ENCODE measurements at regions not wholly inside any gene's neighbourhood (a gene's known extent, or its start where the extent isn't known, plus 50 kb on each side); places are given as distances from the start of the nearest gene placed in this dataset.

GRCh38 chr18:28786926-28787325 lies 610.0 kb upstream of the CDH2 start:
- TF ChIP-seq, protein P1, sequence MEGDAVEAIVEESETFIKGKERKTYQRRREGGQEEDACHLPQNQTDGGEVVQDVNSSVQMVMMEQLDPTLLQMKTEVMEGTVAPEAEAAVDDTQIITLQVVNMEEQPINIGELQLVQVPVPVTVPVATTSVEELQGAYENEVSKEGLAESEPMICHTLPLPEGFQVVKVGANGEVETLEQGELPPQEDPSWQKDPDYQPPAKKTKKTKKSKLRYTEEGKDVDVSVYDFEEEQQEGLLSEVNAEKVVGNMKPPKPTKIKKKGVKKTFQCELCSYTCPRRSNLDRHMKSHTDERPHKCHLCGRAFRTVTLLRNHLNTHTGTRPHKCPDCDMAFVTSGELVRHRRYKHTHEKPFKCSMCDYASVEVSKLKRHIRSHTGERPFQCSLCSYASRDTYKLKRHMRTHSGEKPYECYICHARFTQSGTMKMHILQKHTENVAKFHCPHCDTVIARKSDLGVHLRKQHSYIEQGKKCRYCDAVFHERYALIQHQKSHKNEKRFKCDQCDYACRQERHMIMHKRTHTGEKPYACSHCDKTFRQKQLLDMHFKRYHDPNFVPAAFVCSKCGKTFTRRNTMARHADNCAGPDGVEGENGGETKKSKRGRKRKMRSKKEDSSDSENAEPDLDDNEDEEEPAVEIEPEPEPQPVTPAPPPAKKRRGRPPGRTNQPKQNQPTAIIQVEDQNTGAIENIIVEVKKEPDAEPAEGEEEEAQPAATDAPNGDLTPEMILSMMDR (tag by site-specific recombination; IDR thresholded peaks at IDR 0.05), result no peak
- TF ChIP-seq KLF9 (tag by site-specific recombination; IDR thresholded peaks at IDR 0.05; ENCODE audit: low read depth), result no peak
- TF ChIP-seq ZNF664 (tag by site-specific recombination; IDR thresholded peaks at IDR 0.05), result no peak
- TF ChIP-seq ZNF37A (tag by site-specific recombination; IDR thresholded peaks at IDR 0.05), result no peak
- no peak for TF ChIP-seq ZNF112 (tag by site-specific recombination; IDR thresholded peaks at IDR 0.05)
- TF ChIP-seq, protein P2, sequence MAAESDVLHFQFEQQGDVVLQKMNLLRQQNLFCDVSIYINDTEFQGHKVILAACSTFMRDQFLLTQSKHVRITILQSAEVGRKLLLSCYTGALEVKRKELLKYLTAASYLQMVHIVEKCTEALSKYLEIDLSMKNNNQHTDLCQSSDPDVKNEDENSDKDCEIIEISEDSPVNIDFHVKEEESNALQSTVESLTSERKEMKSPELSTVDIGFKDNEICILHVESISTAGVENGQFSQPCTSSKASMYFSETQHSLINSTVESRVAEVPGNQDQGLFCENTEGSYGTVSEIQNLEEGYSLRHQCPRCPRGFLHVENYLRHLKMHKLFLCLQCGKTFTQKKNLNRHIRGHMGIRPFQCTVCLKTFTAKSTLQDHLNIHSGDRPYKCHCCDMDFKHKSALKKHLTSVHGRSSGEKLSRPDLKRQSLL (tag by site-specific recombination; IDR thresholded peaks at IDR 0.05), result no peak
